Kidney (tissue), 13 donors: ENCODE measurements at regions not wholly inside any gene's neighbourhood (a gene's known extent, or its start where the extent isn't known, plus 50 kb on each side); places are given as distances from the start of the nearest gene placed in this dataset.

Experiments
- DNase-seq, 5 donors: peaks; one replicate each; pipeline ENCODE4 v3.0.0-alpha.2; 2013 to 2020
- FAIRE-seq: peaks from 2 replicates; lab custom pipeline; 2012; peaks lifted over from hg19 to GRCh38; lab: Jason Lieb, UNC
- H3K27ac ChIP-seq, 2 donors: one replicate each; pipeline ENCODE4 v1.7.0; 2013; ENCODE audit warnings: low read depth in 2 of 2, low read length in 2 of 2, inconsistent platforms in 1 of 2
- H3K27me3 ChIP-seq: one replicate; pipeline ENCODE4 v1.7.1; 2013; ENCODE audit warnings: low read length, inconsistent platforms; ENCODE audit not compliant: control insufficient read depth, insufficient read depth
- H3K36me3 ChIP-seq, 3 donors: one replicate each; pipeline versions ENCODE4 v1.7.0 to v1.7.1; 2013; ENCODE audit warnings: low read length in 3 of 3, control low read depth in 1 of 3, inconsistent platforms in 1 of 3; ENCODE audit not compliant: insufficient read depth in 3 of 3, control insufficient read depth in 2 of 3
- H3K4me1 ChIP-seq, 3 donors: one replicate each; pipeline versions ENCODE4 v1.7.0 to v1.7.1; 2013; ENCODE audit warnings: low read length in 3 of 3, inconsistent platforms in 1 of 3, low read depth in 1 of 3; ENCODE audit not compliant: control insufficient read depth in 2 of 3, insufficient read depth in 2 of 3
- H3K4me3 ChIP-seq, 3 donors: one replicate each; pipeline versions ENCODE4 v1.7.0 to v1.8.1; 2013; ENCODE audit warnings: low read length in 3 of 3, control low read depth in 1 of 3, inconsistent platforms in 1 of 3
- H3K9ac ChIP-seq, 3 donors: one replicate each; pipeline versions ENCODE4 v1.7.0 to v1.7.1; 2013; ENCODE audit warnings: low read length in 3 of 3, control low read depth in 1 of 3, inconsistent platforms in 1 of 3
- H3K9me3 ChIP-seq, 3 donors: one replicate each; pipeline versions ENCODE4 v1.7.0 to v1.7.1; 2013; ENCODE audit warnings: low read length in 3 of 3, control low read depth in 1 of 3, inconsistent platforms in 1 of 3; ENCODE audit not compliant: control insufficient read depth in 2 of 3, insufficient read depth in 1 of 3
- intact Hi-C: fragments of 100-400 bp; cut with DNase I; formaldehyde crosslinking; loops from one replicate; pipeline ENCODE4 v1.11.1; 2022
- TF ChIP-seq, protein P1 (sequence below): IDR thresholded peaks from 3 replicates; pipeline ENCODE4 v1.5.1; 2012; ENCODE audit warnings: mild to moderate bottlenecking, moderate library complexity, borderline replicate concordance; ENCODE audit not compliant: insufficient read depth; ENCODE audit errors: extremely low read depth
- donor health status: control.
- donor health status: control.
- donor health status: control.
- donor health status: control.
- donor health status: control.
- donor health status: DM: yes; HTN: yes; CAD: no.
- donor health status: Normal renal cell carcinoma (clear cell type).

DNA sequence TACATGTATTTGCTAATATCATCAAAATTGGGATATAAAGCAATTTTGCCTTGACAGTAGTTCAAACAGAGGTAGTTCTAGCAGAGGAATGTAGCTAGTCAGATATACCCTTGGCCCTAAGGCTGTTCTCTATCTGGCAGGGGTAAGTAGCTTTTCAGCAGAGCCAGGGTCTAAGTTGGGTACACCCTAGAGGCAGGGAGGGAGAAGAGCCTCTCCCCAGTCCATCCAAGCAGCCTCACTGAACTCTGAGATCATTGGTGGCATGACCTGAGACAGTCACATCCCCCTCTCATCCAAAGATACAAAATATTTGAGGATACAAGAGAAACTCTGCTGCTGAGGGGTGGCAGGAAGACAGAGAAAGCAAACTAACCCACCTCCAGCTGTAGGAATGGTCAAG lies 343.7 kb downstream of the DHX15 start:
- H3K9ac ChIP-seq, result no peak overlapping the region
- intact Hi-C loops, result no loop called here
- no peak overlapping the region for H3K27ac ChIP-seq
- TF ChIP-seq, protein P1, sequence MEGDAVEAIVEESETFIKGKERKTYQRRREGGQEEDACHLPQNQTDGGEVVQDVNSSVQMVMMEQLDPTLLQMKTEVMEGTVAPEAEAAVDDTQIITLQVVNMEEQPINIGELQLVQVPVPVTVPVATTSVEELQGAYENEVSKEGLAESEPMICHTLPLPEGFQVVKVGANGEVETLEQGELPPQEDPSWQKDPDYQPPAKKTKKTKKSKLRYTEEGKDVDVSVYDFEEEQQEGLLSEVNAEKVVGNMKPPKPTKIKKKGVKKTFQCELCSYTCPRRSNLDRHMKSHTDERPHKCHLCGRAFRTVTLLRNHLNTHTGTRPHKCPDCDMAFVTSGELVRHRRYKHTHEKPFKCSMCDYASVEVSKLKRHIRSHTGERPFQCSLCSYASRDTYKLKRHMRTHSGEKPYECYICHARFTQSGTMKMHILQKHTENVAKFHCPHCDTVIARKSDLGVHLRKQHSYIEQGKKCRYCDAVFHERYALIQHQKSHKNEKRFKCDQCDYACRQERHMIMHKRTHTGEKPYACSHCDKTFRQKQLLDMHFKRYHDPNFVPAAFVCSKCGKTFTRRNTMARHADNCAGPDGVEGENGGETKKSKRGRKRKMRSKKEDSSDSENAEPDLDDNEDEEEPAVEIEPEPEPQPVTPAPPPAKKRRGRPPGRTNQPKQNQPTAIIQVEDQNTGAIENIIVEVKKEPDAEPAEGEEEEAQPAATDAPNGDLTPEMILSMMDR, result no peak
- FAIRE-seq (no peak), DNase-seq (no peak)
- no peak overlapping the region for H3K4me3 ChIP-seq
- no peaks in the 10 kb centered on the region for H3K36me3 ChIP-seq
- no peaks in the 10 kb centered on the region for H3K27me3 ChIP-seq
- H3K9me3 ChIP-seq, result no peaks in the 10 kb centered on the region
- H3K4me1 ChIP-seq, result no peaks in the 10 kb centered on the region

DNA sequence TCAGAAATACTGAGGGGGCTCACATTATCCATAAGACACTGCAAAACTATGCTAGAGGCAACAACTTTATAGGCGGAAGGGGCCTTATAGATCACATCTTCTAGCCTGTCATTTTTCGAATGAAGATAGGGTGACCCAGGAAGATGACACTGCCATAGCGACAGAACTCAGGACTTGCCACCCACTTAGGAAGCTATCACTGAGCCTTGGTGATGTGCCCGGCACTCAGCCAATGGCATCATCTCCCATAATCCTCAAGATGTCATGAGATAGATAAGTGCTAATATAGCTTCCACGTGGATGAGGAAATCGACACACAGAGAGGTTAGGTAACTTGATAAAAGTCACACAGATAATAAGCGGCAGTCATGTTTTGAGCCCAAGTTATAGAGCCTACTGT lies 346.6 kb downstream of the DHX15 start:
- no peak overlapping the region for H3K27ac ChIP-seq
- H3K9ac ChIP-seq, result no peak overlapping the region
- TF ChIP-seq, protein P1, result no peak
- no peak overlapping the region for H3K4me3 ChIP-seq
- no peaks in the 10 kb centered on the region for H3K36me3 ChIP-seq
- no peaks in the 10 kb centered on the region for H3K9me3 ChIP-seq
- no peaks in the 10 kb centered on the region for H3K4me1 ChIP-seq
- H3K27me3 ChIP-seq, result no peaks in the 10 kb centered on the region
- FAIRE-seq (no peak), DNase-seq (no peak)
- intact Hi-C loops, result no loop called here

DNA sequence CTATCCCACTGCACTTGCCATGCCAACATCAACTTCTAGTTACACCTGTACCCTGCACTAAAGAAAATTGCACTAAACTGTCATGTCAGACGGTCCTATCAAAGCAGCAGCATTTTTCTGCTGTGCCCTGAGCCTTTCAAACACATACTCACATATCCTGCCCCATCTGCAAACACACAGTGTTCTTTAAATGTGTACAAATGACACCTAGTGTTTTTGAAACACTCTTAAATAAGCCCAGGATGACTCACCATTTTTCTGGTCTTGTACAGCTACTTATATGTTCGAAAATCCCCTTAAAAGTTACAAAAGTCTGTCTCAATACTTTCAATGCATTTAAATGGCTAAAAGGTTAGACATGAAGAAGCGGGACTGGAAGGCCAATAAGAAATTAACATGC lies 346.7 kb upstream of the PPARGC1A start:
- Histone ChIP-seq H3K4me3 (no peak overlapping the region), H3K9me3 (no peaks in the 10 kb centered on the region), H3K4me1 (no peaks in the 10 kb centered on the region), H3K36me3 (no peaks in the 10 kb centered on the region), H3K9ac (no peak overlapping the region), H3K27ac (no peak overlapping the region), H3K27me3 (no peaks in the 10 kb centered on the region)
- DNase-seq, result no peak
- intact Hi-C loops, result no loop called here
- TF ChIP-seq, protein P1, result no peak
- no peak for FAIRE-seq

DNA sequence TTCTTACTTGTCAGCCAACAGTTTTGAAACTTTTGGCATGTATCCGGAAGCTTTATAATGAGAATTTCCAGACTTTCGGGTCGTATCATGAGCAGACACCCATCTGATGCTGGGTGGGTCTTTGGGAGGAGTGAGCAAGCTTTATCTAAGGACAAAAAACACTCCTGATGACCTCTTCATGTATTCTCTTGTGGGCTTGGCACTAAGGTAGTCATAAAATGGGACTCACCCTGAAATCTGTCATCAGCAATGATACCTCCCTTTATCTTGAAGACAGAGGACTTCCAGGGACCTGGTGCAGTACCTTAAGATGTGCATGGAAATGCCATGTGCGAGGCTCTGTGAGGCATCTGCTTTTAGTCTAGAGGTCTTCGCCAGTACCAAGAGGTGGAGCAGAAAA lies 346.3 kb upstream of the PPARGC1A start:
- DNase-seq (no peak), FAIRE-seq (no peak)
- TF ChIP-seq, protein P1, result no peak
- no peaks in the 10 kb centered on the region for H3K36me3 ChIP-seq
- H3K27ac ChIP-seq, result no peak overlapping the region
- H3K9me3 ChIP-seq, result no peaks in the 10 kb centered on the region
- H3K27me3 ChIP-seq, result no peaks in the 10 kb centered on the region
- H3K9ac ChIP-seq, result no peak overlapping the region
- intact Hi-C loops, result no loop called here
- no peaks in the 10 kb centered on the region for H3K4me1 ChIP-seq
- H3K4me3 ChIP-seq, result no peak overlapping the region
